ENCODE measurements at regions not wholly inside any gene's neighbourhood (a gene's known extent, or its start where the extent isn't known, plus 50 kb on each side); places are given as distances from the start of the nearest gene placed in this dataset.

DNA sequence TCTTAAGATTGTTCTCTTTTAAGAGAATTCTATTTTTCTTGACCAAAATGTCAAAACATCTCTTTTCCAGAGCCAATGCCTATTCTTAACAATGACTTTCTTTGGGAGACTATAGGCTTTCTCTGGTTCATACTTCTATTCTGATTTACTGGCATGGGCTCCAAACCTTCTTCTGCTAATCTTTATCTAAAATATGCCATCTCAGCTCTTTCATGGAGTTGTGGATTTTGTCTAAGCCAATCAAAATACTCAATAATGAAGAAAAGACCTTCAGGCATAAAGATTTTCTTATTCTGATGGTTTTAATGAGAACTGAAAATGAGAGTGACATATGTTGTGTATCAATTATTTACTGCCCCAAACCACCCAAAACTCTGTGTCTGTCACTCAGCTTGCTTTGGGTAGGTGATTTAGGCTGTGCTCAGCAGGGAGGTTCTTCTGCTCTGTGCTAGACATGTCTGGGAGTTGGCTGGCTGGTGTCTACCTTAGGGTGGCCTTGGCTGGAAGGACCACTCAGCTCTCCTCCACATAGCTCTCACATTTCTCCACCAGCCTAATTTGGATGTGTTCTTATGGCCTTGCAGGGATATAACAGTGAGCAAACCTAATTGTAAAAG is 270.8 kb downstream of the PRDM2 start:
- Histone ChIP-seq H3K4me2 (ENCODE audit: low read length) (no peak overlapping the region), H3K4me3 (ENCODE audit: low read length) (no peak overlapping the region), H3K79me2 (ENCODE audit: control insufficient read depth, low read length) (no peaks in the 10 kb centered on the region), H3K27me3 (ENCODE audit: control insufficient read depth, low read length) (0 out of 2 replicates have a peak, but pooled peaks cover 7% of the 10 kb centered on the region), H3K9me3 (ENCODE audit: control insufficient read depth, insufficient read depth, low read length) (no peaks in the 10 kb centered on the region), H3K36me3 (ENCODE audit: control insufficient read depth, low read length) (no peaks in the 10 kb centered on the region), H3K4me1 (ENCODE audit: control insufficient read depth, low read length) (no peaks in the 10 kb centered on the region), H4K20me1 (ENCODE audit: control insufficient read depth, insufficient read depth, low read depth, low read length) (no peaks in the 10 kb centered on the region), H3K9me2 (replicated peaks; ENCODE audit: control insufficient read depth, low read length) (no peaks in the 10 kb centered on the region), H3K27ac (ENCODE audit: low read depth, low read length) (no peak overlapping the region), H3F3A (ENCODE audit: control insufficient read depth, insufficient read depth) (no peaks in the 10 kb centered on the region)
- TF ChIP-seq, protein P1, sequence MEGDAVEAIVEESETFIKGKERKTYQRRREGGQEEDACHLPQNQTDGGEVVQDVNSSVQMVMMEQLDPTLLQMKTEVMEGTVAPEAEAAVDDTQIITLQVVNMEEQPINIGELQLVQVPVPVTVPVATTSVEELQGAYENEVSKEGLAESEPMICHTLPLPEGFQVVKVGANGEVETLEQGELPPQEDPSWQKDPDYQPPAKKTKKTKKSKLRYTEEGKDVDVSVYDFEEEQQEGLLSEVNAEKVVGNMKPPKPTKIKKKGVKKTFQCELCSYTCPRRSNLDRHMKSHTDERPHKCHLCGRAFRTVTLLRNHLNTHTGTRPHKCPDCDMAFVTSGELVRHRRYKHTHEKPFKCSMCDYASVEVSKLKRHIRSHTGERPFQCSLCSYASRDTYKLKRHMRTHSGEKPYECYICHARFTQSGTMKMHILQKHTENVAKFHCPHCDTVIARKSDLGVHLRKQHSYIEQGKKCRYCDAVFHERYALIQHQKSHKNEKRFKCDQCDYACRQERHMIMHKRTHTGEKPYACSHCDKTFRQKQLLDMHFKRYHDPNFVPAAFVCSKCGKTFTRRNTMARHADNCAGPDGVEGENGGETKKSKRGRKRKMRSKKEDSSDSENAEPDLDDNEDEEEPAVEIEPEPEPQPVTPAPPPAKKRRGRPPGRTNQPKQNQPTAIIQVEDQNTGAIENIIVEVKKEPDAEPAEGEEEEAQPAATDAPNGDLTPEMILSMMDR (IDR thresholded peaks at IDR 0.05; ENCODE audit: low read depth, low read length, poor library complexity, severe bottlenecking) = no peak
- no peak for TF ChIP-seq EZH2phosphoT487 (IDR thresholded peaks at IDR 0.05; ENCODE audit: borderline replicate concordance, low read length)

DNA sequence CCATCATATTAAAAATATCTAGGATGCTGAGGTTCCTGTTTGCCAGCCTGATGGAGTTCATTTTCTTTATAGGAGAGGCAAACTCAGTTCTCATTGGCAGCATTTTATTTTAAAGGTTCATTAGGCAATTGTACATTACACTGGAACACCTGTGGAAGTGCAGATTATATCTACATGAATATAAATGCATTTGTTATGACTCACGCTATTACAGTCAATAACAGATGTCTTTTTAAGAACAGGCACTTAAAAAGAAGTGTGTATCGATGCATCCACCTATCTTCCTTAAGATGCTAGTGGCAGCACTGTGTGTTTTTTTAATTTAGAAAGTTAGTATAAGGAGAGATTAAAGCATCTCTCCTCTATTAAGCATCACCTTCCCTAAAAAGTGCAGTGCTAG is 276.5 kb downstream of the PRDM2 start:
- no peaks in the 10 kb centered on the region for H4K20me1 ChIP-seq (ENCODE audit: control insufficient read depth, insufficient read depth, low read depth, low read length)
- H3F3A ChIP-seq (ENCODE audit: control insufficient read depth, insufficient read depth) = no peaks in the 10 kb centered on the region
- H3K9me3 ChIP-seq (ENCODE audit: control insufficient read depth, insufficient read depth, low read length) = no peaks in the 10 kb centered on the region
- no peaks in the 10 kb centered on the region for H3K36me3 ChIP-seq (ENCODE audit: control insufficient read depth, low read length)
- H3K4me1 ChIP-seq (ENCODE audit: control insufficient read depth, low read length) = no peaks in the 10 kb centered on the region
- no peak overlapping the region for H3K4me3 ChIP-seq (ENCODE audit: low read length)
- H3K27ac ChIP-seq (ENCODE audit: low read depth, low read length) = no peak overlapping the region
- no peaks in the 10 kb centered on the region for H3K9me2 ChIP-seq (replicated peaks; ENCODE audit: control insufficient read depth, low read length)
- H3K27me3 ChIP-seq (ENCODE audit: control insufficient read depth, low read length) = 0 out of 2 replicates have a peak, but pooled peaks cover 7% of the 10 kb centered on the region
- no peak overlapping the region for H3K4me2 ChIP-seq (ENCODE audit: low read length)
- no peaks in the 10 kb centered on the region for H3K79me2 ChIP-seq (ENCODE audit: control insufficient read depth, low read length)
- TF ChIP-seq, protein P1 (IDR thresholded peaks at IDR 0.05; ENCODE audit: low read depth, low read length, poor library complexity, severe bottlenecking) = no peak
- TF ChIP-seq EZH2phosphoT487 (IDR thresholded peaks at IDR 0.05; ENCODE audit: borderline replicate concordance, low read length) = no peak

DNA sequence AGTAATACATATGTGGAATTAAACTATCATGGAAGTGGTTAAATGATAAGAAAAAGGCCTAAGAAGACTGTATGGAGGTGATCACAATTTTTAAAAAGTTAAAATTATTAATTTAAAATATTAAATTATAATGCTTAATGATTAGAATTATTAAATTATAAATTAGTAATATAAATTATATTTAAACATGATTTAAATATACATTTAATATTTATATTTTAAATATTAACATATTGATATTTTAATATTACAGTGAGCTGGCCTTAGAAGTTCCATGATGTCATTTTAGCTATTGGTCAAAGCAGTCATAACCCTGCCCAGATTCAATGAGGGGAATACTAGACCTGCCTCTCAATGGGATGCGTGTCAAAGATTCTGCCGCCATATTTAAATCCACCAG is 281.2 kb downstream of the PRDM2 start:
- no peaks in the 10 kb centered on the region for H3K79me2 ChIP-seq (ENCODE audit: control insufficient read depth, low read length)
- no peak overlapping the region for H3K4me3 ChIP-seq (ENCODE audit: low read length)
- no peaks in the 10 kb centered on the region for H3K9me3 ChIP-seq (ENCODE audit: control insufficient read depth, insufficient read depth, low read length)
- H4K20me1 ChIP-seq (ENCODE audit: control insufficient read depth, insufficient read depth, low read depth, low read length) = no peaks in the 10 kb centered on the region
- no peaks in the 10 kb centered on the region for H3K27me3 ChIP-seq (ENCODE audit: control insufficient read depth, low read length)
- no peaks in the 10 kb centered on the region for H3K9me2 ChIP-seq (replicated peaks; ENCODE audit: control insufficient read depth, low read length)
- no peaks in the 10 kb centered on the region for H3K4me1 ChIP-seq (ENCODE audit: control insufficient read depth, low read length)
- H3F3A ChIP-seq (ENCODE audit: control insufficient read depth, insufficient read depth) = no peaks in the 10 kb centered on the region
- no peak overlapping the region for H3K27ac ChIP-seq (ENCODE audit: low read depth, low read length)
- no peak overlapping the region for H3K4me2 ChIP-seq (ENCODE audit: low read length)
- H3K36me3 ChIP-seq (ENCODE audit: control insufficient read depth, low read length) = no peaks in the 10 kb centered on the region
- no peak for TF ChIP-seq EZH2phosphoT487 (IDR thresholded peaks at IDR 0.05; ENCODE audit: borderline replicate concordance, low read length)
- TF ChIP-seq, protein P1 (IDR thresholded peaks at IDR 0.05; ENCODE audit: low read depth, low read length, poor library complexity, severe bottlenecking) = no peak

All from DOHH2 (cell line).